SK-N-SH (cell line): ENCODE measurements at regions not wholly inside any gene's neighbourhood (a gene's known extent, or its start where the extent isn't known, plus 50 kb on each side); places are given as distances from the start of the nearest gene placed in this dataset.

Experiments used
- CTCF ChIA-PET: fragments of 300-600, 350-600 bp; formaldehyde crosslinking; extraction: SDS; loops from one replicate; lab custom pipeline; 2021; lab: Yijun Ruan, JAX
- POLR2A ChIA-PET: fragments of 350-600 bp; sonication (Branson Sonifier 250); formaldehyde crosslinking; extraction: SDS; loops from one replicate; lab custom pipeline; 2020; ENCODE audit warnings: antibody characterized with exemption, inconsistent platforms; lab: Yijun Ruan, JAX
- DNase-seq: peaks from one replicate; pipeline ENCODE4 v3.0.0; 2012
- H2AFZ ChIP-seq: fragments of 200-600 bp; sonication (generic); 2 replicates; pipeline ENCODE4 v1.8.1; 2016; ENCODE audit warnings: antibody characterized with exemption, mild to moderate bottlenecking, low read depth
- H3F3A ChIP-seq: fragments of 200-600 bp; sonication (generic); replicated peaks from 2 replicates; pipeline ENCODE3; 2016; ENCODE audit warnings: antibody characterized with exemption, mild to moderate bottlenecking; ENCODE audit not compliant: insufficient read depth
- H3K27ac ChIP-seq, 2 experiments: fragments of 200-500 bp in 1 of 2; fragments of 200-600 bp in 1 of 2; sonication (Bioruptor generic) in 1 of 2; sonication (generic), shearing (Covaris generic) in 1 of 2; 2 replicates each; pipeline versions ENCODE4 v1.5.1 to v1.6.1; 2014 to 2016; ENCODE audit warnings: low read depth in 2 of 2, inconsistent platforms in 1 of 2, low read length in 1 of 2, mild to moderate bottlenecking in 1 of 2, mixed read lengths in 1 of 2
- H3K27me3 ChIP-seq: fragments of 200-600 bp; sonication (generic), shearing (Covaris generic); 2 replicates; pipeline ENCODE4 v1.6.1; 2016; ENCODE audit warnings: mixed run types; ENCODE audit not compliant: insufficient read depth
- H3K36me3 ChIP-seq, 2 experiments: fragments of 200-500 bp in 1 of 2; fragments of 200-600 bp in 1 of 2; sonication (Bioruptor generic) in 1 of 2; sonication (generic) in 1 of 2; replicated peaks in 1 of 2; 2 replicates each; pipeline versions ENCODE3 to v1.5.1; 2014 to 2016; ENCODE audit warnings: low read length in 1 of 2, mild to moderate bottlenecking in 1 of 2; ENCODE audit not compliant: insufficient read depth in 2 of 2, control insufficient read depth in 1 of 2
- H3K4me1 ChIP-seq, 2 experiments: fragments of 200-500 bp in 1 of 2; fragments of 200-600 bp in 1 of 2; sonication (Bioruptor generic) in 1 of 2; sonication (generic), shearing (Covaris generic) in 1 of 2; 2 replicates each; pipeline versions ENCODE4 v1.5.1 to v1.6.1; 2014 to 2016; ENCODE audit warnings: low read depth in 1 of 2, low read length in 1 of 2, mixed run types in 1 of 2; ENCODE audit not compliant: insufficient read depth in 2 of 2, control insufficient read depth in 1 of 2
- H3K4me2 ChIP-seq: fragments of 200-600 bp; sonication (generic), shearing (Covaris generic); 2 replicates; pipeline ENCODE4 v1.6.1; 2017; ENCODE audit warnings: mixed run types
- H3K4me3 ChIP-seq, 2 experiments: fragments of 200-500 bp in 1 of 2; fragments of 200-600 bp in 1 of 2; sonication (Bioruptor generic) in 1 of 2; sonication (generic), shearing (Covaris generic) in 1 of 2; 2 replicates each; pipeline versions ENCODE4 v1.5.1 to v1.8.1; 2014 to 2016; ENCODE audit warnings: low read depth in 2 of 2, inconsistent platforms in 1 of 2, low read length in 1 of 2, mild to moderate bottlenecking in 1 of 2, mixed read lengths in 1 of 2, moderate library complexity in 1 of 2
- H3K79me2 ChIP-seq: fragments of 200-600 bp; sonication (generic); 2 replicates; pipeline ENCODE4 v1.8.1; 2017; ENCODE audit warnings: mild to moderate bottlenecking; ENCODE audit not compliant: insufficient read depth
- H3K9ac ChIP-seq: fragments of 200-600 bp; sonication (generic); 2 replicates; pipeline ENCODE4 v1.6.1; 2017; ENCODE audit warnings: mixed run types
- H3K9me2 ChIP-seq: fragments of 200-600 bp; sonication (generic); 2 replicates; pipeline ENCODE4 v1.6.1; 2017; ENCODE audit warnings: mixed run types
- H3K9me3 ChIP-seq: fragments of 200-600 bp; sonication (generic); 2 replicates; pipeline ENCODE4 v1.6.1; 2017; ENCODE audit warnings: mixed run types, mild to moderate bottlenecking, moderate library complexity
- H4K20me1 ChIP-seq: fragments of 200-600 bp; sonication (generic); 2 replicates; pipeline ENCODE4 v1.6.1; 2017; ENCODE audit warnings: mild to moderate bottlenecking, mixed run types; ENCODE audit not compliant: insufficient read depth
- EP300 ChIP-seq, 2 experiments: IDR thresholded peaks; 2 replicates each; pipeline versions ENCODE4 v1.4.0 to v1.6.1; 2012; ENCODE audit warnings: borderline replicate concordance in 1 of 2, low read depth in 1 of 2, low read length in 1 of 2
- EZH2phosphoT487 ChIP-seq: fragments of 200-600 bp; sonication (generic); IDR thresholded peaks from 2 replicates; pipeline ENCODE4 v1.6.1; 2017; ENCODE audit warnings: low read depth, mixed run types, mild to moderate bottlenecking, antibody characterized with exemption, moderate library complexity, borderline replicate concordance
- FOSL2 ChIP-seq: IDR thresholded peaks from 2 replicates; pipeline ENCODE4 v1.4.0; 2012; ENCODE audit warnings: low read depth, mild to moderate bottlenecking, moderate library complexity, borderline replicate concordance
- FOXM1 ChIP-seq: IDR thresholded peaks from 2 replicates; pipeline ENCODE4 v1.4.0; 2012; ENCODE audit warnings: low read depth, mild to moderate bottlenecking
- GABPA ChIP-seq: IDR thresholded peaks from 2 replicates; pipeline ENCODE4 v1.4.0; 2012; ENCODE audit warnings: low read depth, mild to moderate bottlenecking
- JUND ChIP-seq: IDR thresholded peaks from 2 replicates; pipeline ENCODE4 v1.4.0; 2012
- MEF2A ChIP-seq: IDR thresholded peaks from 2 replicates; pipeline ENCODE4 v1.4.0; 2012; ENCODE audit warnings: low read depth, borderline replicate concordance
- MXI1 ChIP-seq: IDR thresholded peaks from 2 replicates; pipeline ENCODE4 v1.6.1; 2012; ENCODE audit warnings: mild to moderate bottlenecking, low read depth, low read length, improper control_type of control experiment
- NFIC ChIP-seq: IDR thresholded peaks from 2 replicates; pipeline ENCODE4 v1.4.0; 2012; ENCODE audit warnings: borderline replicate concordance
- NRF1 ChIP-seq: IDR thresholded peaks from 2 replicates; pipeline ENCODE4 v1.6.1; 2012; ENCODE audit warnings: low read depth, mild to moderate bottlenecking, low read length
- POLR2AphosphoS5 ChIP-seq: IDR thresholded peaks from 2 replicates; pipeline ENCODE4 v1.6.1; 2012; ENCODE audit warnings: low read depth, low read length
- RFX5 ChIP-seq: IDR thresholded peaks from 2 replicates; pipeline ENCODE4 v1.6.1; 2012; ENCODE audit warnings: mild to moderate bottlenecking, improper control_type of control experiment, low read length
- RXRA ChIP-seq: IDR thresholded peaks from 2 replicates; pipeline ENCODE4 v1.4.0; 2012; ENCODE audit warnings: low read depth, mild to moderate bottlenecking, borderline replicate concordance
- SIN3A ChIP-seq: IDR thresholded peaks from 2 replicates; pipeline ENCODE4 v1.6.1; 2012; ENCODE audit warnings: low read depth, mild to moderate bottlenecking, low read length, moderate library complexity, borderline replicate concordance
- SMC3 ChIP-seq: IDR thresholded peaks from 2 replicates; pipeline ENCODE4 v1.6.1; 2012; ENCODE audit warnings: low read depth, low read length, improper control_type of control experiment
- TAF1 ChIP-seq: IDR thresholded peaks from 2 replicates; pipeline ENCODE4 v1.6.1; 2012; ENCODE audit warnings: low read depth, mild to moderate bottlenecking, low read length, moderate library complexity, borderline replicate concordance
- YY1 ChIP-seq: IDR thresholded peaks from 2 replicates; pipeline ENCODE4 v1.4.0; 2012; ENCODE audit warnings: low read depth, mild to moderate bottlenecking
- WGBS: methylation state at CpG from one replicate; pipeline ENCODE4 v1.1.6; 2017; ENCODE audit warnings: low lambda C conversion rate; 5-methylcytosine and 5-hydroxymethylcytosine counted together
- TF ChIP-seq, protein P1 (sequence below): IDR thresholded peaks from 2 replicates; pipeline ENCODE4 v1.4.0; 2012; ENCODE audit warnings: low read depth, borderline replicate concordance
- TF ChIP-seq, protein P2 (sequence below): fragments of 200-600 bp; sonication (generic); IDR thresholded peaks from 2 replicates; pipeline ENCODE4 v1.6.1; 2017; ENCODE audit warnings: antibody characterized with exemption, mild to moderate bottlenecking, moderate library complexity
- TF ChIP-seq, protein P3 (sequence below): IDR thresholded peaks from 2 replicates; pipeline ENCODE4 v1.4.0; 2012; ENCODE audit warnings: low read depth
- TF ChIP-seq, protein P4 (sequence below): IDR thresholded peaks from 2 replicates; pipeline ENCODE4 v1.4.0; 2012; ENCODE audit warnings: low read depth, borderline replicate concordance
- TF ChIP-seq, protein P5 (sequence below): IDR thresholded peaks from 2 replicates; pipeline ENCODE4 v1.6.1; 2012; ENCODE audit warnings: mild to moderate bottlenecking, low read depth, low read length, moderate library complexity

DNA sequence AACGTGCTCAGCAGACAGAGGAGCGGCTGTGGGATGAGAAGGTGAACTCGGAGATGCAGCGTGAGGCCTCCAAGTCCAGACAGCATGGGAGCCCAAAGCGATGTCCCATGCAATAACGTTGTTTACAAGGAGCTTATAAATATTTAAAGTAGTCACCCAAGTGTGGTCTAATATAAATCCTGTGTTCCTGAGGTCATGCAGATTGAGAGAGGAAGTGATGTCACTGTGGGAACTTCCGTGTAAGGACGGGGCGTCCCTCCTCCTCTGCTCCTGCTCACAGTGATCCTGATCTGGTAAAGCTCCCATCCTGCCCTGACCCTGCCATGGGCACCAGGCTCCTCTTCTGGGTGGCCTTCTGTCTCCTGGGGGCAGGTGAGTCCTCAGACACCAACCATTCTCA lies 94.7 kb upstream of the PRSS58 start:
- H4K20me1 ChIP-seq = no peaks in the 10 kb centered on the region
- H3K4me3 ChIP-seq = no peak overlapping the region
- H3K79me2 ChIP-seq = no peaks in the 10 kb centered on the region
- DNase-seq = no peak
- ChIA-PET CTCF (interaction anchor here (1.2 to 2.5 kb wide), 3 partner anchors 10 to 49 kb away, joined by 3 to 12 read pairs (median 7); no protein-coding TSS in a partner anchor), POLR2A (no interaction called here)
- no peaks in the 10 kb centered on the region for H3F3A ChIP-seq
- no peak overlapping the region for H3K9ac ChIP-seq
- H3K4me2 ChIP-seq = no peak overlapping the region
- H3K9me2 ChIP-seq = no peaks in the 10 kb centered on the region
- WGBS = 22% methylated on average over 9 of the region's 9 CpGs
- H3K36me3 ChIP-seq = no peaks in the 10 kb centered on the region
- TF ChIP-seq FOXM1 (no peak), EP300 (IDR thresholded peaks at IDR 0.05; ENCODE audit: borderline replicate concordance in 1 of 2, low read depth in 1 of 2, low read length in 1 of 2) (no peak), NFIC (no peak), SIN3A (no peak), RFX5 (no peak), RXRA (no peak), TAF1 (no peak), MXI1 (no peak), EZH2phosphoT487 (no peak), FOSL2 (no peak), GABPA (no peak), NRF1 (no peak), YY1 (no peak)
- TF ChIP-seq, protein P1, sequence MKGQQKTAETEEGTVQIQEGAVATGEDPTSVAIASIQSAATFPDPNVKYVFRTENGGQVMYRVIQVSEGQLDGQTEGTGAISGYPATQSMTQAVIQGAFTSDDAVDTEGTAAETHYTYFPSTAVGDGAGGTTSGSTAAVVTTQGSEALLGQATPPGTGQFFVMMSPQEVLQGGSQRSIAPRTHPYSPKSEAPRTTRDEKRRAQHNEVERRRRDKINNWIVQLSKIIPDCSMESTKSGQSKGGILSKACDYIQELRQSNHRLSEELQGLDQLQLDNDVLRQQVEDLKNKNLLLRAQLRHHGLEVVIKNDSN = no peak
- TF ChIP-seq, protein P2, sequence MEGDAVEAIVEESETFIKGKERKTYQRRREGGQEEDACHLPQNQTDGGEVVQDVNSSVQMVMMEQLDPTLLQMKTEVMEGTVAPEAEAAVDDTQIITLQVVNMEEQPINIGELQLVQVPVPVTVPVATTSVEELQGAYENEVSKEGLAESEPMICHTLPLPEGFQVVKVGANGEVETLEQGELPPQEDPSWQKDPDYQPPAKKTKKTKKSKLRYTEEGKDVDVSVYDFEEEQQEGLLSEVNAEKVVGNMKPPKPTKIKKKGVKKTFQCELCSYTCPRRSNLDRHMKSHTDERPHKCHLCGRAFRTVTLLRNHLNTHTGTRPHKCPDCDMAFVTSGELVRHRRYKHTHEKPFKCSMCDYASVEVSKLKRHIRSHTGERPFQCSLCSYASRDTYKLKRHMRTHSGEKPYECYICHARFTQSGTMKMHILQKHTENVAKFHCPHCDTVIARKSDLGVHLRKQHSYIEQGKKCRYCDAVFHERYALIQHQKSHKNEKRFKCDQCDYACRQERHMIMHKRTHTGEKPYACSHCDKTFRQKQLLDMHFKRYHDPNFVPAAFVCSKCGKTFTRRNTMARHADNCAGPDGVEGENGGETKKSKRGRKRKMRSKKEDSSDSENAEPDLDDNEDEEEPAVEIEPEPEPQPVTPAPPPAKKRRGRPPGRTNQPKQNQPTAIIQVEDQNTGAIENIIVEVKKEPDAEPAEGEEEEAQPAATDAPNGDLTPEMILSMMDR = no peak
- TF ChIP-seq, protein P3, sequence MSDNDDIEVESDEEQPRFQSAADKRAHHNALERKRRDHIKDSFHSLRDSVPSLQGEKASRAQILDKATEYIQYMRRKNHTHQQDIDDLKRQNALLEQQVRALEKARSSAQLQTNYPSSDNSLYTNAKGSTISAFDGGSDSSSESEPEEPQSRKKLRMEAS = no peak
- no peak overlapping the region for H3K27ac ChIP-seq
- no peak overlapping the region for H2AFZ ChIP-seq
- peaks cover 63% of the 10 kb centered on the region for H3K27me3 ChIP-seq
- H3K4me1 ChIP-seq = no peaks in the 10 kb centered on the region
- no peaks in the 10 kb centered on the region for H3K9me3 ChIP-seq

DNA sequence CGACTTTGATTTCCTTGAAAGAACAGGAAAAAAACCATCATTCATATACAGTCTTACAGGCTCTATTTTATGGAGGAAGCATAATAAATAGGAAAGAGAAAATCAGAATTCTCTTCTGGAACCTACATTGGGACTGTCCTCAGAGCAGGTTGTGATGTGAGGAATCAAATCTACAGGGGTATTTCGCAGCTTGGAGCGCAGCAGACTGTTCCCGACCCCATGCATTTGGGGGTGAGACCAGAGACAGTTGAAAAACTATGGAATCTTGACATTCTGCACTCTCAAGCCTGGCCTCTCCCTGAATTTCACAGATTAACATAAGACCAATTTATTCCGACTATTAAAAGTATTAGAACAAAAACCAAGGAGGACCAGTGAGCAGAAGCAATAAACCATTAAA lies 93.3 kb upstream of the PRSS58 start:
- no peaks in the 10 kb centered on the region for H3F3A ChIP-seq
- no peaks in the 10 kb centered on the region for H3K4me1 ChIP-seq
- H3K4me2 ChIP-seq = no peak overlapping the region
- H3K36me3 ChIP-seq = no peaks in the 10 kb centered on the region
- H3K9me2 ChIP-seq = no peaks in the 10 kb centered on the region
- WGBS = 19% methylated on average over 5 of the region's 5 CpGs
- no peak overlapping the region; the same call in 1 of the 2 replicates for H2AFZ ChIP-seq
- no peaks in the 10 kb centered on the region for H3K79me2 ChIP-seq
- CTCF ChIA-PET = interaction anchor here (1.2 to 2.5 kb wide), 8 partner anchors 9 to 864 kb away, joined by 3 to 12 read pairs (median 6); no protein-coding TSS in a partner anchor
- peaks cover 74% of the 10 kb centered on the region for H3K27me3 ChIP-seq
- no peaks in the 10 kb centered on the region for H3K9me3 ChIP-seq
- DNase-seq = no peak
- POLR2A ChIA-PET = no interaction called here
- H3K27ac ChIP-seq = no peak overlapping the region
- H3K9ac ChIP-seq = no peak overlapping the region
- no peaks in the 10 kb centered on the region for H4K20me1 ChIP-seq
- no peak overlapping the region for H3K4me3 ChIP-seq
- TF ChIP-seq, protein P4, sequence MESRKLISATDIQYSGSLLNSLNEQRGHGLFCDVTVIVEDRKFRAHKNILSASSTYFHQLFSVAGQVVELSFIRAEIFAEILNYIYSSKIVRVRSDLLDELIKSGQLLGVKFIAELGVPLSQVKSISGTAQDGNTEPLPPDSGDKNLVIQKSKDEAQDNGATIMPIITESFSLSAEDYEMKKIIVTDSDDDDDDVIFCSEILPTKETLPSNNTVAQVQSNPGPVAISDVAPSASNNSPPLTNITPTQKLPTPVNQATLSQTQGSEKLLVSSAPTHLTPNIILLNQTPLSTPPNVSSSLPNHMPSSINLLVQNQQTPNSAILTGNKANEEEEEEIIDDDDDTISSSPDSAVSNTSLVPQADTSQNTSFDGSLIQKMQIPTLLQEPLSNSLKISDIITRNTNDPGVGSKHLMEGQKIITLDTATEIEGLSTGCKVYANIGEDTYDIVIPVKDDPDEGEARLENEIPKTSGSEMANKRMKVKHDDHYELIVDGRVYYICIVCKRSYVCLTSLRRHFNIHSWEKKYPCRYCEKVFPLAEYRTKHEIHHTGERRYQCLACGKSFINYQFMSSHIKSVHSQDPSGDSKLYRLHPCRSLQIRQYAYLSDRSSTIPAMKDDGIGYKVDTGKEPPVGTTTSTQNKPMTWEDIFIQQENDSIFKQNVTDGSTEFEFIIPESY = no peak
- TF ChIP-seq POLR2AphosphoS5 (no peak), JUND (no peak), MEF2A (no peak), SMC3 (no peak), TAF1 (no peak), MXI1 (no peak)
- TF ChIP-seq, protein P5, sequence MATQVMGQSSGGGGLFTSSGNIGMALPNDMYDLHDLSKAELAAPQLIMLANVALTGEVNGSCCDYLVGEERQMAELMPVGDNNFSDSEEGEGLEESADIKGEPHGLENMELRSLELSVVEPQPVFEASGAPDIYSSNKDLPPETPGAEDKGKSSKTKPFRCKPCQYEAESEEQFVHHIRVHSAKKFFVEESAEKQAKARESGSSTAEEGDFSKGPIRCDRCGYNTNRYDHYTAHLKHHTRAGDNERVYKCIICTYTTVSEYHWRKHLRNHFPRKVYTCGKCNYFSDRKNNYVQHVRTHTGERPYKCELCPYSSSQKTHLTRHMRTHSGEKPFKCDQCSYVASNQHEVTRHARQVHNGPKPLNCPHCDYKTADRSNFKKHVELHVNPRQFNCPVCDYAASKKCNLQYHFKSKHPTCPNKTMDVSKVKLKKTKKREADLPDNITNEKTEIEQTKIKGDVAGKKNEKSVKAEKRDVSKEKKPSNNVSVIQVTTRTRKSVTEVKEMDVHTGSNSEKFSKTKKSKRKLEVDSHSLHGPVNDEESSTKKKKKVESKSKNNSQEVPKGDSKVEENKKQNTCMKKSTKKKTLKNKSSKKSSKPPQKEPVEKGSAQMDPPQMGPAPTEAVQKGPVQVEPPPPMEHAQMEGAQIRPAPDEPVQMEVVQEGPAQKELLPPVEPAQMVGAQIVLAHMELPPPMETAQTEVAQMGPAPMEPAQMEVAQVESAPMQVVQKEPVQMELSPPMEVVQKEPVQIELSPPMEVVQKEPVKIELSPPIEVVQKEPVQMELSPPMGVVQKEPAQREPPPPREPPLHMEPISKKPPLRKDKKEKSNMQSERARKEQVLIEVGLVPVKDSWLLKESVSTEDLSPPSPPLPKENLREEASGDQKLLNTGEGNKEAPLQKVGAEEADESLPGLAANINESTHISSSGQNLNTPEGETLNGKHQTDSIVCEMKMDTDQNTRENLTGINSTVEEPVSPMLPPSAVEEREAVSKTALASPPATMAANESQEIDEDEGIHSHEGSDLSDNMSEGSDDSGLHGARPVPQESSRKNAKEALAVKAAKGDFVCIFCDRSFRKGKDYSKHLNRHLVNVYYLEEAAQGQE = no peak
